Astrocyte of the spinal cord (primary cell): ENCODE measurements at regions not wholly inside any gene's neighbourhood (a gene's known extent, or its start where the extent isn't known, plus 50 kb on each side); places are given as distances from the start of the nearest gene placed in this dataset.
"Not testable (repeated sequence)": the region's sequence is repeated elsewhere in the genome, so short reads cannot be mapped to it uniquely, and the experiment has no call there.

Source experiments
- DNase-seq: peaks from one replicate; pipeline ENCODE4 v3.0.0; 2011; ENCODE audit warnings: low read depth, low spot score
- H3K4me3 ChIP-seq: 2 replicates; pipeline ENCODE4 v1.5.1; 2011; ENCODE audit warnings: low read depth, mild to moderate bottlenecking, low read length, moderate library complexity
- in situ Hi-C: cut with HindIII; loops from 2 replicates; pipeline ENCODE4 v1.10.0; 2017; ENCODE audit warnings: low sequenced_read_pairs
- TF ChIP-seq, protein P1 (sequence below): IDR thresholded peaks from 2 replicates; pipeline ENCODE4 v1.5.1; 2012; ENCODE audit warnings: low read depth, mild to moderate bottlenecking, low read length, inconsistent platforms

GRCh38 chr5:27091858-27092257, 53.5 kb upstream of the CDH9 start:
- TF ChIP-seq, protein P1, sequence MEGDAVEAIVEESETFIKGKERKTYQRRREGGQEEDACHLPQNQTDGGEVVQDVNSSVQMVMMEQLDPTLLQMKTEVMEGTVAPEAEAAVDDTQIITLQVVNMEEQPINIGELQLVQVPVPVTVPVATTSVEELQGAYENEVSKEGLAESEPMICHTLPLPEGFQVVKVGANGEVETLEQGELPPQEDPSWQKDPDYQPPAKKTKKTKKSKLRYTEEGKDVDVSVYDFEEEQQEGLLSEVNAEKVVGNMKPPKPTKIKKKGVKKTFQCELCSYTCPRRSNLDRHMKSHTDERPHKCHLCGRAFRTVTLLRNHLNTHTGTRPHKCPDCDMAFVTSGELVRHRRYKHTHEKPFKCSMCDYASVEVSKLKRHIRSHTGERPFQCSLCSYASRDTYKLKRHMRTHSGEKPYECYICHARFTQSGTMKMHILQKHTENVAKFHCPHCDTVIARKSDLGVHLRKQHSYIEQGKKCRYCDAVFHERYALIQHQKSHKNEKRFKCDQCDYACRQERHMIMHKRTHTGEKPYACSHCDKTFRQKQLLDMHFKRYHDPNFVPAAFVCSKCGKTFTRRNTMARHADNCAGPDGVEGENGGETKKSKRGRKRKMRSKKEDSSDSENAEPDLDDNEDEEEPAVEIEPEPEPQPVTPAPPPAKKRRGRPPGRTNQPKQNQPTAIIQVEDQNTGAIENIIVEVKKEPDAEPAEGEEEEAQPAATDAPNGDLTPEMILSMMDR, result no peak
- DNase-seq, result no peak
- in situ Hi-C loops, result no loop called here
- H3K4me3 ChIP-seq, result no peak overlapping the region

GRCh38 chr5:27088822-27089221, 50.4 kb upstream of the CDH9 start:
- in situ Hi-C loops, H3K4me3 ChIP-seq: not testable (repeated sequence)

More at GRCh38 chr5:27088822-27089221, 50.4 kb upstream of the CDH9 start:
- DNase-seq, result not testable (repeated sequence)
